Testis (tissue), 2 donors: ENCODE measurements at regions not wholly inside any gene's neighbourhood (a gene's known extent, or its start where the extent isn't known, plus 50 kb on each side); places are given as distances from the start of the nearest gene placed in this dataset.

ENCODE experiments used
- CTCF ChIP-seq, 3 experiments: fragments of 450-650 bp in 2 of 3; fragments of 200-600 bp in 1 of 3; sonication (generic) in 1 of 3; IDR thresholded peaks; one replicate each; pipeline ENCODE4 v1.5.1; 2016 to 2019; ENCODE audit warnings: antibody characterized with exemption in 3 of 3, mild to moderate bottlenecking in 2 of 3, moderate library complexity in 1 of 3
- POLR2A ChIP-seq: fragments of 450-650 bp; IDR thresholded peaks from one replicate; pipeline ENCODE4 v1.6.1; 2017; ENCODE audit warnings: antibody characterized with exemption, mild to moderate bottlenecking, moderate library complexity

DNA sequence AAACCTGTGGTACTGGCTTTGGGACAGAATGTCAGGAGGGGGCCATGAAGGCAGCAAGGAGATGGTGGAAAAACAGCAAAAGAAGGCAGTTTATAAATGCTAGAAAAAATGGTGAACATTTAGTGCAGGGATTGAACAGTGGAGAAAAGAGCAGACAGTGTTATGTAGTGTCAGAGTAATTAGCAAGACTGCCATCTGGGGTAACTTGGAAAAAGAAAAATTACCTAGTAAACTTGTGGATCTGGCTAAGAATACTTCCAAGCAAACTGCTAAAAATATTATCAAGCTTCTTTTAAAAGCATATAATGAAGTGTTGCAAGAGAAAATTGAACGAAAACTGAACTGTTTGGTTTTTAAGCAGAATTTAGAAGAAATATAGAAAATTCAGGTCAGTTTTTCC is 267.8 kb downstream of the INSIG2 start:
- TF ChIP-seq CTCF (IDR thresholded peaks at IDR 0.05): no peak
- TF ChIP-seq POLR2A: no peak
